IMR-90 (cell line): ENCODE measurements at regions not wholly inside any gene's neighbourhood (a gene's known extent, or its start where the extent isn't known, plus 50 kb on each side); places are given as distances from the start of the nearest gene placed in this dataset.

Experiments used
- ATAC-seq: fragments of 200-7000 bp; cut with Tn5 transposase; 2 replicates; pipeline ENCODE4 v1.9.1; 2020; ENCODE audit warnings: low read depth, mild to moderate bottlenecking, moderate library complexity
- BruUV-seq: library from RNA; stranded (reverse); fragments of 400-500 nt; replicated peaks from 2 replicates; lab custom pipeline; 2021; lab: Mats Ljungman, UMichigan
- CTCF ChIA-PET: fragments of 300-600 bp; formaldehyde crosslinking; extraction: SDS; loops from one replicate; lab custom pipeline; 2021; ENCODE audit warnings: antibody characterized with exemption; lab: Yijun Ruan, JAX
- POLR2A ChIA-PET: fragments of 300-600 bp; sonication (Branson Sonifier 250); formaldehyde crosslinking; loops from one replicate; lab custom pipeline; 2022; ENCODE audit warnings: antibody characterized with exemption; ENCODE audit not compliant: unreplicated experiment; lab: Charles Lee
- DNase-seq: peaks from one replicate; pipeline ENCODE4 v3.0.0; 2013
- H2AFZ ChIP-seq: replicated peaks from 2 replicates; pipeline ENCODE3; 2013; ENCODE audit warnings: low read length, mild to moderate bottlenecking; ENCODE audit not compliant: poor library complexity
- H2AK5ac ChIP-seq: 2 replicates; pipeline ENCODE4 v1.6.1; 2013; ENCODE audit warnings: low read depth, low read length, inconsistent platforms
- H2AK9ac ChIP-seq: replicated peaks from 2 replicates; pipeline ENCODE3; 2013; ENCODE audit warnings: mild to moderate bottlenecking, low read depth, low read length, moderate library complexity; ENCODE audit not compliant: poor library complexity
- H2BK120ac ChIP-seq: 2 replicates; pipeline ENCODE4 v1.6.1; 2013; ENCODE audit warnings: low read depth, low read length, inconsistent platforms
- H2BK15ac ChIP-seq: 3 replicates; pipeline ENCODE4 v1.6.1; 2013; ENCODE audit warnings: low read depth, low read length, inconsistent platforms
- H2BK20ac ChIP-seq: 2 replicates; pipeline ENCODE4 v1.6.1; 2013; ENCODE audit warnings: low read depth, mild to moderate bottlenecking, inconsistent platforms, low read length, moderate library complexity
- H2BK5ac ChIP-seq: 2 replicates; pipeline ENCODE4 v1.6.1; 2013; ENCODE audit warnings: mild to moderate bottlenecking, low read depth, low read length, inconsistent platforms; ENCODE audit not compliant: poor library complexity, severe bottlenecking
- H3K14ac ChIP-seq: replicated peaks from 2 replicates; pipeline ENCODE4 v1.6.1; 2013; ENCODE audit warnings: low read depth, low read length, inconsistent platforms
- H3K18ac ChIP-seq: 2 replicates; pipeline ENCODE4 v1.6.1; 2013; ENCODE audit warnings: low read depth, low read length, control low read depth
- H3K23ac ChIP-seq: 2 replicates; pipeline ENCODE4 v1.6.1; 2013; ENCODE audit warnings: low read depth, low read length, inconsistent platforms
- H3K27ac ChIP-seq: 2 replicates; pipeline ENCODE4 v1.5.1; 2013; ENCODE audit warnings: mild to moderate bottlenecking, control low read depth, low read length; ENCODE audit not compliant: insufficient read depth
- H3K27me3 ChIP-seq: 2 replicates; pipeline ENCODE4 v1.6.1; 2013; ENCODE audit warnings: low read length; ENCODE audit not compliant: control insufficient read depth, insufficient read depth
- H3K36me3 ChIP-seq: 2 replicates; pipeline ENCODE4 v1.6.1; 2013; ENCODE audit warnings: low read length, mixed read lengths; ENCODE audit not compliant: control insufficient read depth, insufficient read depth
- H3K4ac ChIP-seq: 2 replicates; pipeline ENCODE4 v1.6.1; 2013; ENCODE audit warnings: low read depth, low read length, inconsistent platforms
- H3K4me1 ChIP-seq: 2 replicates; pipeline ENCODE4 v1.6.1; 2013; ENCODE audit warnings: low read length, mixed read lengths; ENCODE audit not compliant: control insufficient read depth, insufficient read depth
- H3K4me2 ChIP-seq: 2 replicates; pipeline ENCODE4 v1.6.1; 2013; ENCODE audit warnings: low read depth, mild to moderate bottlenecking, control low read depth, low read length, moderate library complexity
- H3K4me3 ChIP-seq: 2 replicates; pipeline ENCODE4 v1.5.1; 2013; ENCODE audit warnings: low read depth, mild to moderate bottlenecking, control low read depth, low read length, moderate library complexity; ENCODE audit not compliant: insufficient read depth
- H3K56ac ChIP-seq: 2 replicates; pipeline ENCODE4 v1.6.1; 2013; ENCODE audit warnings: low read length, inconsistent platforms; ENCODE audit not compliant: insufficient read depth; ENCODE audit errors: extremely low read depth
- H3K79me1 ChIP-seq, 2 experiments: 2 replicates each; pipeline ENCODE4 v1.6.1; 2013; ENCODE audit warnings: low read length in 2 of 2, inconsistent platforms in 1 of 2, low read depth in 1 of 2
- H3K9ac ChIP-seq: 2 replicates; pipeline ENCODE4 v1.6.1; 2013; ENCODE audit warnings: low read depth, low read length, control low read depth
- H3K9me1 ChIP-seq: 2 replicates; pipeline ENCODE4 v1.6.1; 2013; ENCODE audit warnings: low read length, inconsistent platforms; ENCODE audit not compliant: insufficient read depth
- H3K9me3 ChIP-seq: 2 replicates; pipeline ENCODE4 v1.6.1; 2013; ENCODE audit warnings: low read length; ENCODE audit not compliant: control insufficient read depth, insufficient read depth
- H4K20me1 ChIP-seq: 2 replicates; pipeline ENCODE4 v1.6.1; 2013; ENCODE audit warnings: low read length, inconsistent platforms; ENCODE audit not compliant: insufficient read depth
- H4K5ac ChIP-seq: 2 replicates; pipeline ENCODE4 v1.6.1; 2013; ENCODE audit warnings: mild to moderate bottlenecking, low read depth, low read length, control low read depth
- H4K8ac ChIP-seq, 2 experiments: 2 replicates each; pipeline ENCODE4 v1.6.1; 2013; ENCODE audit warnings: low read depth in 2 of 2, low read length in 2 of 2, control low read depth in 1 of 2, inconsistent platforms in 1 of 2
- H4K91ac ChIP-seq: 2 replicates; pipeline ENCODE4 v1.6.1; 2013; ENCODE audit warnings: low read depth, low read length, inconsistent platforms; ENCODE audit not compliant: insufficient read depth
- CHD1 ChIP-seq: IDR thresholded peaks from 2 replicates; pipeline ENCODE4 v1.6.1; 2012; ENCODE audit warnings: low read depth, low read length, improper control_type of control experiment
- WGBS, 2 experiments: methylation state at CpG; one replicate each; pipeline versions ENCODE4 v1.1.5 to v1.1.7; 2013; ENCODE audit warnings: missing lambda C conversion rate in 2 of 2; ENCODE audit not compliant: insufficient read length in 1 of 2; ENCODE audit errors: extremely low coverage in 2 of 2; 5-methylcytosine and 5-hydroxymethylcytosine counted together
- dilution Hi-C: fragments of 300-500 bp; cut with HindIII; formaldehyde crosslinking; loops from one replicate; pipeline ENCODE4 v1.14.3; 2018; ENCODE audit warnings: low sequenced_read_pairs; ENCODE audit not compliant: unreplicated experiment
- in situ Hi-C: fragments of 300-500 bp; cut with MboI; formaldehyde crosslinking; loops from 3 replicates; pipeline ENCODE4 v1.14.3; 2019; ENCODE audit warnings: low sequenced_read_pairs, inconsistent platforms, mixed read lengths
- intact Hi-C: fragments of 100-400 bp; cut with micrococcal nuclease; formaldehyde crosslinking; loops from 2 replicates; pipeline ENCODE4 v1.10.0; 2022

DNA sequence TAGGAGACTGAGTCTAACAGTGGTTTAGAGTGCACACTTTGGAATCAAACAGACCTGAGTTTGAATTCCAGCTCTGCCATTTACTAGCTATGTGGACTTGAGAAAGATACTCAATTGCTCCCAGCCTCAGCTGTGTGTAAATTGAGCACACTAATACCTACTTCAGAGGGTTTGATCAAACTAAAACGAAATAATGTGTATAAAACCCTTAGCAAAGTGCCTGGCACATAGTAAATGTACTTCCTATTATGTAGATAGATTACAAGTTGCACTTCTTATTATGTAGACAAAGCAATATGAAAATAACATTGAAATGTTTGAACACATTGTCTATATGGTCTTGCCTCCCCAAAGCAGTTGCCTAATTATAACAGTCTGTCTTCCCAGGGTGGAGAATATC, 180.6 kb downstream of the ANXA2 start:
- WGBS, 2 experiments = no CpG with 5 or more reads among the region's 1 CpG
- in situ Hi-C loops (no loop called here), intact Hi-C loops (no loop called here), dilution Hi-C loops (no loop called here)
- Histone ChIP-seq H3K14ac (no peak overlapping the region), H2AK9ac (no peak overlapping the region), H4K8ac (no peak overlapping the region), H2BK5ac (no peak overlapping the region), H4K20me1 (no peaks in the 10 kb centered on the region), H3K9me1 (no peaks in the 10 kb centered on the region), H3K79me1 (no peaks in the 10 kb centered on the region), H3K4me1 (no peaks in the 10 kb centered on the region), H2AK5ac (no peak overlapping the region), H2BK120ac (no peak overlapping the region), H2AFZ (no peak overlapping the region), H2BK20ac (no peak overlapping the region), H3K56ac (no peak overlapping the region), H3K4ac (no peak overlapping the region), H3K9ac (no peak overlapping the region), H3K4me3 (no peak overlapping the region), H4K91ac (no peak overlapping the region), H3K27ac (no peak overlapping the region), H3K36me3 (no peaks in the 10 kb centered on the region), H2BK15ac (no peak overlapping the region), H3K4me2 (no peak overlapping the region), H3K27me3 (no peaks in the 10 kb centered on the region), H3K9me3 (no peaks in the 10 kb centered on the region), H3K18ac (no peak overlapping the region), H4K5ac (no peak overlapping the region), H3K23ac (no peak overlapping the region)
- BruUV-seq = no TSS peak
- ChIA-PET POLR2A (no interaction called here), CTCF (interaction anchor here (0.6 kb wide), 1 partner anchor 478 kb away, joined by 4 read pairs; no protein-coding TSS in a partner anchor)
- no peak for TF ChIP-seq CHD1
- no peak for ATAC-seq
- DNase-seq = no peak
